HG02571 (cell line): ENCODE measurements at regions not wholly inside any gene's neighbourhood (a gene's known extent, or its start where the extent isn't known, plus 50 kb on each side); places are given as distances from the start of the nearest gene placed in this dataset.

Experiments
- ATAC-seq: cut with Tn5 transposase; IDR thresholded peaks from one replicate; pipeline ENCODE4 v1.9.1; 2021; ENCODE audit warnings: mild to moderate bottlenecking, moderate library complexity; ENCODE audit not compliant: unreplicated experiment

DNA sequence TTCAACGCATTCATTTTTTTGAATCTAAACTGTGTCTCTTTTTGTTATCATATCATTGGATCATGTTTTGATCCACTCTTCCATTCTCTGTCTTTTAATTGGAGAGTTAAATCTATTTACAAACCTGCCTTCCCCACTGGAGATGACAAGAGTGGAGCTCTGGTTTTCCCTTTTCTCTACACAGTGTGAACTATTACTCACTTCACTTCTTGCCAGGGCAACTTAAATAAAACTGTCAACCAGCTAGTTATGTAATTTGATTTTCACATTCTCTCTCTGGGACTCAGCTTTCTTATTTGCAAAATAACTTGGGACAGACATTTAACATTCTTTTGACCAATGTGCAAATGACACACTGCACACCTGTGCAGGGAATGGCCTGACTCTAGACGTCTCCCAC is 230.8 kb upstream of the CST7 start:
- ATAC-seq, result no peak

DNA sequence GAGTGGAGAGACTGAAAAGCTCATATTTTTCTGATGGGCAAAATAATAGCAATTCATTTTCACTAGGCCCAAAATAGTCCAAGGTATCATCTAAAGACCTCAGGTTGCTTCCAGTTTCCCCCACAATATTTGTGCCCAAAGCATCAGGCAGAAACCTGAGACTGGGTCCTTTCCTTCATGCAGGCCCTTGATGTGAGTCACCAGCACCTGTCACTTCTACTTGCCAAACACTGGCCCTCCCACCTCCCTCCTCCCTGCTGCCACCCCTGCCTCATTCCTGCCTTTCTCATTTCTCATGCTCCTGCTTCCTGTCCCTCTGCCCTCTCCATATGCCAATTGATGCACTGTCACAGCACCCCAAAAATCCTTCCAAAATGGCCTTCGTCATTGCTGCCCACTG is 230.4 kb upstream of the CST7 start:
- ATAC-seq, result no peak

DNA sequence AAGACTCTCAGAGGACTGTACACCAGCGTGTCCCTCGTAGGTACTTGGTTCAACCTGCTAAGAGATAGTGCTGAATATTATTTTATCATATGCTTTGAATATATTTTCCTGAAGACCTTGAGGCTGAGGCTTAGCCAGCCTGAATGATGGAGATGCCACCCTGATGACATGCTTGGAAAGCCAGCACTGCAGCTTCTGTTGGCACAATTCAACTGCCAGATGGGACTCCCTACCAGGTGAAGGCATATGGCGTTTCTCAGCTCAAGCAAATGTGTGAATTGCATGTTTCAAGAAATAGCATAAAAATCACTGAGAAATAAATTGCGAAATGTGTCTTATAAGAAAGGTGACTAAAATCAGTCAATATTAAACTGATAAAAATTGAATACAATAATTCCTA is 228.1 kb upstream of the CST7 start:
- no peak for ATAC-seq

- no peak for ATAC-seq
These were observed 227.0 kb upstream of the CST7 start for GRCh38 chr20:24721891-24722568.

- no peak for ATAC-seq
These were observed 226.5 kb upstream of the CST7 start for GRCh38 chr20:24722586-24722985.

DNA sequence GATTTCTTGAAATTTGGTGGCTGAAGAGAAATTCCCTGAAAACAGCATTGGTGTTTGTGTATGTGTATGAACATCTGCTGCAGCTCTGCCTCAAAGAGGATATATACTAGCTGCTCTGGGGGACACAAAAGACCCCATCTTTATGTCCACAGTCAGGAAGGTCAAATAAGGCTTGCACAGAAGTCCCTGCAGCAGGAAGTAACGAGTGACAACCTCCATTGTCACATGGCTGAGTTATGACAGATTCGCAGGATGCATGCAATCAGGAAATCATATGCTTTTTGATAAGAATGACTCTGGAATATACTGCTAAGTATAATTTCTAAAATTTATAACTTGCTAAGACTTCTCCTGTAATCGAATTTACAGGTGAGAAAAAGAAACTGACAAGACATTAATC is 225.9 kb upstream of the CST7 start:
- no peak for ATAC-seq

- ATAC-seq, result no peak
These were observed 225.3 kb upstream of the CST7 start for GRCh38 chr20:24723647-24724352.

GRCh38 chr20:24724982-24725533 is 224.0 kb upstream of the CST7 start:
- ATAC-seq, result no peak

GRCh38 chr20:24727795-24728194 is 221.3 kb upstream of the CST7 start:
- ATAC-seq, result no peak

GRCh38 chr20:24729896-24730605 is 219.0 kb upstream of the CST7 start:
- no peak for ATAC-seq

- no peak for ATAC-seq
These were observed 218.3 kb upstream of the CST7 start for GRCh38 chr20:24730750-24731149.

DNA sequence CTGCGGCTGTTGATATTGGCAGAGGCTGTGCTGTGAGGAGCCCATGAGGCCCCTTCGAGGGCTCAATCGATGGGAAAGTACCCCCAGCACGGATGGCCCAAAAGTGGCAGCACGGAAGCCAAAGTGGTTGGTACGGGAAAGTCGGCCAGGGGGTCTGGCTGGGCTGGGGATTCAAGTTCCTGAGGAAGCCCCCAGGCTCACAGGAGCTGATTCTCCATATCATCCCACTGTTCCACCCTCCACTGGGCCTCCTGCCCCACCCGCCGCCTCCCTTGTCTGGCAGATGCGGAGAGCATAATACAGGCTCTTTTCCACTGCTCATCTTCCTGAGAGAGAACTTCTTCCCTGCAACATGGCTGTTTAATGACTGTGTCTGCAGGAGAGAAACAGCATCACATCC is 217.8 kb upstream of the CST7 start:
- no peak for ATAC-seq

DNA sequence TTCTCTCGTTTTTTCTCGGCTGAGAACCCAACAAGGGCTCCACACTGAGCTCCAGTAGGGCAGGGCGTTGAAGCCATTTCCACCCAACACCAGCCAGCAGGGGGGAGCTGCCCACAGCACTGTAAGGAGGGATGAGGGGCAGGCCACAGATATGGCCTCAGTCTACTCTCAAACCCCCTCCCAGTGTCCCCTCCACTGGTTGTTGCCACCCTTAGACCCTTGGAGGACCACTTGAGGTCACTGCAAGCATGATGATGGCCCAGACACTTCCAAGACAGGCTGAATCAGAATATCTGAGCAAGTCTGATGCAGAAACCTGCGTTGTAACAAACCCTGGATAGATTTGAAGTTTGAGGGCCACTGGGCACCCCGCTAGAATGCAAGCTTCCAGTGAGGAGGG is 217.0 kb upstream of the CST7 start:
- no peak for ATAC-seq

- no peak for ATAC-seq
These were observed 216.5 kb upstream of the CST7 start for GRCh38 chr20:24732599-24732998.

GRCh38 chr20:24733416-24733815 is 215.7 kb upstream of the CST7 start:
- ATAC-seq, result no peak

- no peak for ATAC-seq
These were observed 214.9 kb upstream of the CST7 start for GRCh38 chr20:24734139-24734538.

GRCh38 chr20:24735263-24735662 is 213.8 kb upstream of the CST7 start:
- no peak for ATAC-seq

GRCh38 chr20:24736131-24736843 is 212.8 kb upstream of the CST7 start:
- ATAC-seq, result no peak

GRCh38 chr20:24736844-24737211 is 212.2 kb upstream of the CST7 start:
- no peak for ATAC-seq

GRCh38 chr20:24737212-24737850 is 211.7 kb upstream of the CST7 start:
- no peak for ATAC-seq
